RPMI8226 (cell line): ENCODE measurements at regions not wholly inside any gene's neighbourhood (a gene's known extent, or its start where the extent isn't known, plus 50 kb on each side); places are given as distances from the start of the nearest gene placed in this dataset.
"Not testable (repeated sequence)": the region's sequence is repeated elsewhere in the genome, so short reads cannot be mapped to it uniquely, and the experiment has no call there.

Experiments
- DNase-seq: peaks from one replicate; pipeline ENCODE4 v3.0.0-alpha.2; 2015

- no peak for DNase-seq
These were observed 52.6 kb upstream of the SP8 start for GRCh38 chr7:20839196-20839735.

GRCh38 chr7:20839987-20840386 lies 53.3 kb upstream of the SP8 start:
- DNase-seq, result no peak

- DNase-seq, result no peak
These were observed 60.1 kb upstream of the SP8 start for GRCh38 chr7:20846791-20847190.

- no peak for DNase-seq
These were observed 72.3 kb upstream of the SP8 start for GRCh38 chr7:20858951-20859350.

GRCh38 chr7:20861468-20861867 lies 74.8 kb upstream of the SP8 start:
- DNase-seq, result no peak

GRCh38 chr7:20862554-20862953 lies 75.9 kb upstream of the SP8 start:
- no peak for DNase-seq

- no peak for DNase-seq
These were observed 77.5 kb upstream of the SP8 start for GRCh38 chr7:20864221-20864620.

GRCh38 chr7:20865684-20866083 lies 79.0 kb upstream of the SP8 start:
- DNase-seq, result no peak

- DNase-seq, result no peak
These were observed 84.3 kb upstream of the SP8 start for GRCh38 chr7:20870977-20871376.

- no peak for DNase-seq
These were observed 106.1 kb upstream of the SP8 start for GRCh38 chr7:20892776-20893175.

GRCh38 chr7:20894806-20895205 lies 108.1 kb upstream of the SP8 start:
- no peak for DNase-seq

GRCh38 chr7:20895563-20895962 lies 108.9 kb upstream of the SP8 start:
- no peak for DNase-seq

GRCh38 chr7:20896996-20897395 lies 110.3 kb upstream of the SP8 start:
- no peak for DNase-seq

- DNase-seq, result no peak
These were observed 120.2 kb upstream of the SP8 start for GRCh38 chr7:20906801-20907453.

GRCh38 chr7:20911081-20911480 lies 124.4 kb upstream of the SP8 start:
- DNase-seq, result no peak

- no peak for DNase-seq
These were observed 127.2 kb upstream of the SP8 start for GRCh38 chr7:20913853-20914252.

GRCh38 chr7:20916311-20916710 lies 129.6 kb upstream of the SP8 start:
- DNase-seq, result no peak

- no peak for DNase-seq
These were observed 130.9 kb upstream of the SP8 start for GRCh38 chr7:20917603-20918002.

- DNase-seq, result no peak
These were observed 131.5 kb upstream of the SP8 start for GRCh38 chr7:20918156-20918555.

GRCh38 chr7:20927178-20927577 lies 140.5 kb upstream of the SP8 start:
- DNase-seq, result not testable (repeated sequence)

- DNase-seq, result no peak
These were observed 141.3 kb upstream of the SP8 start for GRCh38 chr7:20927976-20928375.

GRCh38 chr7:20929199-20929598 lies 142.5 kb upstream of the SP8 start:
- DNase-seq, result no peak

- DNase-seq, result no peak
These were observed 145.1 kb upstream of the SP8 start for GRCh38 chr7:20931739-20932138.

- no peak for DNase-seq
These were observed 146.3 kb upstream of the SP8 start for GRCh38 chr7:20932785-20933527.

GRCh38 chr7:20945451-20945850 lies 158.8 kb upstream of the SP8 start:
- no peak for DNase-seq
